WERI-Rb-1 (cell line): ENCODE measurements at regions not wholly inside any gene's neighbourhood (a gene's known extent, or its start where the extent isn't known, plus 50 kb on each side); places are given as distances from the start of the nearest gene placed in this dataset.

Experiments used
- DNase-seq: peaks from one replicate; pipeline ENCODE4 v3.0.0-alpha.2; 2020
- H3K27ac ChIP-seq: fragments of 250-450 bp; sonication (Bioruptor Pico); 2 replicates; pipeline ENCODE4 v1.5.1; 2020; ENCODE audit warnings: mild to moderate bottlenecking, moderate library complexity
- H3K27me3 ChIP-seq: fragments of 250-450 bp; sonication (Bioruptor Pico); 2 replicates; pipeline ENCODE4 v1.5.1; 2021; ENCODE audit warnings: mild to moderate bottlenecking, low read depth, moderate library complexity; ENCODE audit not compliant: insufficient read depth, severe bottlenecking
- H3K36me3 ChIP-seq: fragments of 250-450 bp; sonication (Bioruptor Pico); 2 replicates; pipeline ENCODE4 v1.5.1; 2020; ENCODE audit warnings: mild to moderate bottlenecking, moderate library complexity
- H3K4me3 ChIP-seq: 2 replicates; pipeline ENCODE4 v1.5.1; 2011; ENCODE audit warnings: low read depth, mild to moderate bottlenecking, control low read depth, low read length
- H3K9me3 ChIP-seq: fragments of 250-450 bp; sonication (Bioruptor Pico); 2 replicates; pipeline ENCODE4 v1.5.1; 2021; ENCODE audit warnings: mild to moderate bottlenecking, moderate library complexity; ENCODE audit not compliant: severe bottlenecking
- TF ChIP-seq, protein P1 (sequence below): IDR thresholded peaks from 2 replicates; pipeline ENCODE4 v1.5.1; 2011; ENCODE audit warnings: low read depth, mild to moderate bottlenecking, control low read depth, inconsistent platforms, low read length

GRCh38 chr2:236795861-236796219, 226.2 kb downstream of the ACKR3 start:
- no peak overlapping the region for H3K27ac ChIP-seq
- H3K36me3 ChIP-seq, result no peaks in the 10 kb centered on the region
- H3K4me3 ChIP-seq, result no peak overlapping the region
- H3K27me3 ChIP-seq, result no peaks in the 10 kb centered on the region
- H3K9me3 ChIP-seq, result no peaks in the 10 kb centered on the region
- DNase-seq, result no peak
- TF ChIP-seq, protein P1, sequence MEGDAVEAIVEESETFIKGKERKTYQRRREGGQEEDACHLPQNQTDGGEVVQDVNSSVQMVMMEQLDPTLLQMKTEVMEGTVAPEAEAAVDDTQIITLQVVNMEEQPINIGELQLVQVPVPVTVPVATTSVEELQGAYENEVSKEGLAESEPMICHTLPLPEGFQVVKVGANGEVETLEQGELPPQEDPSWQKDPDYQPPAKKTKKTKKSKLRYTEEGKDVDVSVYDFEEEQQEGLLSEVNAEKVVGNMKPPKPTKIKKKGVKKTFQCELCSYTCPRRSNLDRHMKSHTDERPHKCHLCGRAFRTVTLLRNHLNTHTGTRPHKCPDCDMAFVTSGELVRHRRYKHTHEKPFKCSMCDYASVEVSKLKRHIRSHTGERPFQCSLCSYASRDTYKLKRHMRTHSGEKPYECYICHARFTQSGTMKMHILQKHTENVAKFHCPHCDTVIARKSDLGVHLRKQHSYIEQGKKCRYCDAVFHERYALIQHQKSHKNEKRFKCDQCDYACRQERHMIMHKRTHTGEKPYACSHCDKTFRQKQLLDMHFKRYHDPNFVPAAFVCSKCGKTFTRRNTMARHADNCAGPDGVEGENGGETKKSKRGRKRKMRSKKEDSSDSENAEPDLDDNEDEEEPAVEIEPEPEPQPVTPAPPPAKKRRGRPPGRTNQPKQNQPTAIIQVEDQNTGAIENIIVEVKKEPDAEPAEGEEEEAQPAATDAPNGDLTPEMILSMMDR, result no peak

DNA sequence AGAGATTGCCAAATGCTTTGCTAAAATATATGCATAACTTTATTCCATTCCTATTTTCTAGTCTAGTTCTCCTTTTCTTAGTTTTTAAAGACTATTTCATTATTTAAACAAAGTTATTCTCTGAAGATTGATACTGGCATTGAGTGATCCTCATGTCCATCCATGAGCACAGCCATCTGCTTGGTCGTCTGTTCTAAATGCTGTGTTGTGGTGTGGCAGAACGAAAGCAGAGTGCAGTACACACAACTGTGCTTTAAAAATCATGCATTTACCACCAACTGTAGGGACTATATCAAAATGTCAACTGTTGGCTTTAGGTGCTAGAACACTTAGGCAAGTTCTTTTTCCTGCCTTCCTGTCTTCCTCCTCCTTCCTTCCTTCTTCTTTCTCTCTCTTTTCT, 226.6 kb downstream of the ACKR3 start:
- H3K27ac ChIP-seq, result no peak overlapping the region
- no peaks in the 10 kb centered on the region for H3K27me3 ChIP-seq
- no peaks in the 10 kb centered on the region for H3K9me3 ChIP-seq
- H3K36me3 ChIP-seq, result no peaks in the 10 kb centered on the region
- TF ChIP-seq, protein P1, result no peak
- DNase-seq, result no peak
- no peak overlapping the region for H3K4me3 ChIP-seq

DNA sequence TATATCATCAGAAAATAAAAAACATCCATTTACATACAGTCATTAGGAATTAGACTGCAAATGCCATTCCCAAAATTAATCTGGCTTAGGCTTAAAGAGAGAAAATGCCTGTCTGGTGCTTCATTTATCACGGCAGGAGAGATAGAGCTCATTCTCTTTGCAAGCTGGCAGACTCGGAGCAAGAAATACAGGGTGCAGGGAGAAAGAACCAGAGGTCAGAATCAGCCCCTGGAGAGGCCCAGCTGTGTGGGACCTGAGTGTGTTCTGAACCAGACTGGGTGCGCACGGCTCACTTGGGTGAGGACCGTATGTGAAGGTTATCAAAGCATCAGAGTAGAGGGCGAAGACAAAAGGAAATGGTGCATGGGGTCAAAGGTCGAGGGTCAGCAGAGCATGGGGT, 227.8 kb downstream of the ACKR3 start:
- no peaks in the 10 kb centered on the region for H3K36me3 ChIP-seq
- no peak overlapping the region for H3K4me3 ChIP-seq
- H3K27ac ChIP-seq, result no peak overlapping the region
- TF ChIP-seq, protein P1, result no peak
- DNase-seq, result no peak
- no peaks in the 10 kb centered on the region for H3K9me3 ChIP-seq
- H3K27me3 ChIP-seq, result no peaks in the 10 kb centered on the region

- TF ChIP-seq, protein P1, result no peak
- no peaks in the 10 kb centered on the region for H3K36me3 ChIP-seq
- no peak overlapping the region for H3K27ac ChIP-seq
- H3K9me3 ChIP-seq, result no peaks in the 10 kb centered on the region
- H3K4me3 ChIP-seq, result no peak overlapping the region
- no peaks in the 10 kb centered on the region for H3K27me3 ChIP-seq
- no peak for DNase-seq
These were observed 228.9 kb downstream of the ACKR3 start for GRCh38 chr2:236798491-236798890.

DNA sequence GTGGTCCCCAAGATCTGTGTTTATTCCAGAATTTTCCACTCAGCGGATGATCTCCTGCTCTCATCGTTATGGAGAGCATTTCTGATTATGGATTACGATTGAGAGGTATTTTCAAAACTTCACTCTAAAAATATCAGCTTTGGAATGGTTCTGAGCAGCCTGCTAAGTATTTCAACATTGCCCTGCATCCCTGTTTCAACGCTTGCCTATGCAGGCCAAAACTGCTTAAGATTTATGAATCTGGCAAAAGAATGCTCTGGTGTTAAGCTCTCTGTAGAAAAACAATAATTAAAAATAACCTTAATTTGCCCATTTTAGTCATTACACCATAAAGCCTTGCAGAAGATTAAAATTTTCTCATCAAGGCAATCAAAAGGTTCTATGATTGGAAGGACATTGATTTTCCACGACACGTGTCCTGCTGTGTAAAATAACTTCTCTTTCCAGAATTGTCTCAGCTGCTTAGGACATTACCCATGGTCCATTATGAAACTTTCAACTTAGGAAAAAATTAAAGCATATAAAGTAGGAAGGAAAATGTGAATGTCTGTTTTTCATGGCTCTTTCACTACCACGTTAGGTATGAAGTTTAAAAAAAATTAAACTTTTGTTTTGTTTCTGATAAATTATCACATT, 229.9 kb downstream of the ACKR3 start:
- TF ChIP-seq, protein P1, result no peak
- no peak overlapping the region for H3K27ac ChIP-seq

DNA sequence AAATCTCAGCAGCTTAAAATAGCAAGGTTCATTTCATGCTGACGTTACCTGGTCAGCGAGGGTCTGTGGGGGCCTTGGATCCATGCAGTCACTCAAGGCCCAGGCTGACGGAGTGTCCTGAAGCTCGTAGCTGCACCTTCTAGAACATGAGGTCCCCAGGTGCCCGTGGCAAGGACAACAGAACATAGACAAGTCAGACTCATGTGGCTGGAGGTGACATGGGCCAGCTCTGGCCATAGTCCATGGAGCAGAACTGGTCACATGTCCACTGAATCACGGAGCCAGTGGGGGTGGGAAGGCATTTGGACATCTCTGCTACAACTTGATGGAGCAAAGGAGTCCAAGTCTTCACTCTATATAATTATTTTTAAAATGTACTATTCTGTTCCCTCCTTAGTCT, 233.2 kb downstream of the ACKR3 start:
- TF ChIP-seq, protein P1, result no peak
- Histone ChIP-seq H3K36me3 (no peaks in the 10 kb centered on the region), H3K9me3 (no peaks in the 10 kb centered on the region), H3K4me3 (no peak overlapping the region), H3K27ac (no peak overlapping the region), H3K27me3 (no peaks in the 10 kb centered on the region)
- DNase-seq, result no peak

More for the DNA sequence above, 229.9 kb downstream of the ACKR3 start:
- no peak overlapping the region for H3K4me3 ChIP-seq
- H3K9me3 ChIP-seq, result no peaks in the 10 kb centered on the region
- DNase-seq, result no peak
- no peaks in the 10 kb centered on the region for H3K36me3 ChIP-seq
- no peaks in the 10 kb centered on the region for H3K27me3 ChIP-seq
